Smooth muscle cell (in vitro differentiated cells): ENCODE measurements at regions not wholly inside any gene's neighbourhood (a gene's known extent, or its start where the extent isn't known, plus 50 kb on each side); places are given as distances from the start of the nearest gene placed in this dataset.

Experiments
- DNase-seq: peaks from one replicate; lab custom pipeline; 2025; ENCODE audit not compliant: unreplicated experiment; lab: John Stamatoyannopoulos, UW
- H2AFZ ChIP-seq: fragments of 200-600 bp; sonication (generic); 2 replicates; pipeline ENCODE4 v1.6.0; 2016; ENCODE audit warnings: antibody characterized with exemption, low read depth, mild to moderate bottlenecking
- H3F3A ChIP-seq: fragments of 200-600 bp; sonication (generic); 2 replicates; pipeline ENCODE4 v1.6.0; 2017; ENCODE audit warnings: antibody characterized with exemption, low read depth
- H3K27ac ChIP-seq: fragments of 200-600 bp; sonication (generic); 2 replicates; pipeline ENCODE4 v1.5.1; 2016; ENCODE audit warnings: low read depth, mild to moderate bottlenecking
- H3K27me3 ChIP-seq: fragments of 200-600 bp; sonication (generic); 2 replicates; pipeline ENCODE4 v1.6.1; 2016; ENCODE audit warnings: low read depth, mild to moderate bottlenecking
- H3K36me3 ChIP-seq: fragments of 200-600 bp; sonication (generic); 2 replicates; pipeline ENCODE4 v1.5.1; 2016; ENCODE audit warnings: low read depth
- H3K4me1 ChIP-seq: fragments of 200-600 bp; sonication (generic); 2 replicates; pipeline ENCODE4 v1.5.1; 2016; ENCODE audit warnings: low read depth
- H3K4me2 ChIP-seq: fragments of 200-600 bp; sonication (generic); 2 replicates; pipeline ENCODE4 v1.6.0; 2016; ENCODE audit warnings: mild to moderate bottlenecking
- H3K4me3 ChIP-seq: fragments of 200-600 bp; sonication (generic); 2 replicates; pipeline ENCODE4 v1.5.1; 2016; ENCODE audit warnings: mild to moderate bottlenecking
- H3K79me2 ChIP-seq: fragments of 200-600 bp; sonication (generic); 2 replicates; pipeline ENCODE4 v1.6.0; 2016; ENCODE audit warnings: low read depth, mild to moderate bottlenecking
- H3K9ac ChIP-seq: fragments of 200-600 bp; sonication (generic); 2 replicates; pipeline ENCODE4 v1.6.0; 2016; ENCODE audit warnings: low read depth
- H3K9me3 ChIP-seq: fragments of 200-600 bp; sonication (generic); replicated peaks from 2 replicates; pipeline ENCODE4 v1.5.1; 2016; ENCODE audit warnings: low read depth
- H4K20me1 ChIP-seq: fragments of 200-600 bp; sonication (generic); 2 replicates; pipeline ENCODE4 v1.6.0; 2016; ENCODE audit warnings: low read depth
- WGBS: methylation state at CpG from one replicate; pipeline ENCODE4 v1.1.7; 2016; ENCODE audit warnings: low lambda C conversion rate; 5-methylcytosine and 5-hydroxymethylcytosine counted together
- TF ChIP-seq, protein P1 (sequence below): fragments of 200-600 bp; sonication (generic); IDR thresholded peaks from 2 replicates; pipeline ENCODE4 v1.5.1; 2017; ENCODE audit warnings: borderline replicate concordance, mild to moderate bottlenecking, antibody characterized with exemption; ENCODE audit not compliant: insufficient read depth, poor library complexity, severe bottlenecking

DNA sequence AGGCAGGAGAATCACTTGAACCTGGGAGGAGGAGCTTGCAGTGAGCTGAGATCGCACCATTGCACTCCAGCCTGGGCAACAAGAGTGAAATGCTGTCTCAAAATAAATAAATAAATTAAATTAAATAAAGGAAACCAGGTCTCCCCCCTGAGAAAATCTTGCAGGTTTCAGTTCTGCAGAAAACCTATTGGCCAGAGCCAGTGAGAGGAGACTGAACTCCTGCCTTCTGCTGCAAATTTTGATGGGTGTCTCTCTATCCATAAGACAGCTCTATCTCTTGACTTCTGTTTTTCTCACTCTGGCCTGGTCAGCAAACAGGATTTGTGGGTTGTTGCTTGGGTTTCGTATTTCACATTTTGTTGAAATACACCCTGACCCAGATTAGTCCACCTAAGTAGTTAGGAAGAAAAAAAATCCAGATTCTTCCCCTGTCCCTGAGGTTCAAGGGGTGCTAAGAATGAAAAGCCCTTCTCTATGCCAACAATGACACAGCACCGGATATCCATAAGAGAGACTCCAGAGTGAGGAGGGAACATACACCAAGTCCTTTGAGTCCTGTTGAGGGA lies 86.7 kb upstream of the MAP4K4 start:
- H3F3A ChIP-seq: no peaks in the 10 kb centered on the region
- 92% methylated on average over 3 of the region's 3 CpGs for WGBS
- no peak for DNase-seq

DNA sequence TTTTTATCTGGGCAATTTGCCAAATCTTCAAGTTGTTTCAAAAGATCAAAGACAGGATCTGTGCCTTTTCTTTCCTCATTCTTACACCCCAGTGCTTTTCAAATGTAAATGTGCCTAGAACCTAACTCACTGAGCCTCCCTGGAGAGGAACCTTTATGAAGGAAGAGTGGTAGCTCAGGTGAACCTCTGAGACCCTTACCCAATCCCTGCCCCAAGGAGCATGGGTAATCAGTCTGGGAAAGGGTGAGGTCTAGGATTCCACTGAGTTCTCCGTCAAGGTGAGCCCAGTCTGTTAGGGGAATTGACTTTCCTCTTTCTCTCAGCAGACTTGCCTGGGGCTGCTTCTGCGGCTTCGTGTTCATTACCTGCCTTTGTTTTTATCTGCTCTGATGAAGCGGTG lies 88.1 kb upstream of the MAP4K4 start:
- Histone ChIP-seq H4K20me1 (no peaks in the 10 kb centered on the region), H3K9ac (no peak overlapping the region), H3K4me3 (no peak overlapping the region), H3K4me1 (no peaks in the 10 kb centered on the region), H3K79me2 (no peaks in the 10 kb centered on the region), H3K4me2 (no peak overlapping the region), H2AFZ (no peak overlapping the region), H3F3A (no peaks in the 10 kb centered on the region), H3K27ac (no peak overlapping the region), H3K36me3 (no peaks in the 10 kb centered on the region), H3K27me3 (no peaks in the 10 kb centered on the region), H3K9me3 (no peaks in the 10 kb centered on the region)
- 66% methylated on average over 4 of the region's 4 CpGs for WGBS
- DNase-seq: no peak
- TF ChIP-seq, protein P1, sequence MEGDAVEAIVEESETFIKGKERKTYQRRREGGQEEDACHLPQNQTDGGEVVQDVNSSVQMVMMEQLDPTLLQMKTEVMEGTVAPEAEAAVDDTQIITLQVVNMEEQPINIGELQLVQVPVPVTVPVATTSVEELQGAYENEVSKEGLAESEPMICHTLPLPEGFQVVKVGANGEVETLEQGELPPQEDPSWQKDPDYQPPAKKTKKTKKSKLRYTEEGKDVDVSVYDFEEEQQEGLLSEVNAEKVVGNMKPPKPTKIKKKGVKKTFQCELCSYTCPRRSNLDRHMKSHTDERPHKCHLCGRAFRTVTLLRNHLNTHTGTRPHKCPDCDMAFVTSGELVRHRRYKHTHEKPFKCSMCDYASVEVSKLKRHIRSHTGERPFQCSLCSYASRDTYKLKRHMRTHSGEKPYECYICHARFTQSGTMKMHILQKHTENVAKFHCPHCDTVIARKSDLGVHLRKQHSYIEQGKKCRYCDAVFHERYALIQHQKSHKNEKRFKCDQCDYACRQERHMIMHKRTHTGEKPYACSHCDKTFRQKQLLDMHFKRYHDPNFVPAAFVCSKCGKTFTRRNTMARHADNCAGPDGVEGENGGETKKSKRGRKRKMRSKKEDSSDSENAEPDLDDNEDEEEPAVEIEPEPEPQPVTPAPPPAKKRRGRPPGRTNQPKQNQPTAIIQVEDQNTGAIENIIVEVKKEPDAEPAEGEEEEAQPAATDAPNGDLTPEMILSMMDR: no peak

More for the DNA sequence above, 86.7 kb upstream of the MAP4K4 start:
- Histone ChIP-seq H3K9me3 (no peaks in the 10 kb centered on the region), H3K27me3 (no peaks in the 10 kb centered on the region), H3K4me2 (no peak overlapping the region), H3K4me3 (no peak overlapping the region), H3K36me3 (no peaks in the 10 kb centered on the region), H3K9ac (no peak overlapping the region), H2AFZ (no peak overlapping the region), H3K4me1 (no peaks in the 10 kb centered on the region), H4K20me1 (no peaks in the 10 kb centered on the region), H3K27ac (no peak overlapping the region), H3K79me2 (no peaks in the 10 kb centered on the region)
- TF ChIP-seq, protein P1: no peak

- no peaks in the 10 kb centered on the region for H3K36me3 ChIP-seq
- no peak overlapping the region for H3K9ac ChIP-seq
- no peaks in the 10 kb centered on the region for H4K20me1 ChIP-seq
- no peak overlapping the region for H3K4me2 ChIP-seq
- no peaks in the 10 kb centered on the region for H3K4me1 ChIP-seq
- no peak overlapping the region for H3K4me3 ChIP-seq
- no peaks in the 10 kb centered on the region for H3F3A ChIP-seq
- H3K27ac ChIP-seq: no peak overlapping the region
- DNase-seq: no peak
- WGBS: 64% methylated on average over 4 of the region's 4 CpGs
- H3K9me3 ChIP-seq: no peaks in the 10 kb centered on the region
- no peaks in the 10 kb centered on the region for H3K79me2 ChIP-seq
- H2AFZ ChIP-seq: no peak overlapping the region
- H3K27me3 ChIP-seq: no peaks in the 10 kb centered on the region
- TF ChIP-seq, protein P1: no peak
Observed at GRCh38 chr2:101608408-101609310, 88.8 kb upstream of the MAP4K4 start.
